Fibroblast of skin of left biceps (primary cell): ENCODE measurements at regions not wholly inside any gene's neighbourhood (a gene's known extent, or its start where the extent isn't known, plus 50 kb on each side); places are given as distances from the start of the nearest gene placed in this dataset.

ENCODE experiments used
- DNase-seq, 2 experiments: peaks; one replicate each; pipeline ENCODE4 v3.0.0-alpha.2; 2013; ENCODE audit warnings: low read depth in 2 of 2

GRCh38 chr9:86795823-86796553, 151.3 kb downstream of the GAS1 start:
- peak; percentile 95 to 96 for DNase-seq

- DNase-seq, result no peak
Measured at GRCh38 chr9:86795047-86795442, 152.3 kb downstream of the GAS1 start.

GRCh38 chr9:86794391-86795046, 152.8 kb downstream of the GAS1 start:
- DNase-seq, result peak; percentile 95

GRCh38 chr9:86792136-86792535, 155.2 kb downstream of the GAS1 start:
- no peak for DNase-seq

GRCh38 chr9:86790805-86791204, 156.5 kb downstream of the GAS1 start:
- DNase-seq, result no peak

- peak in 1 of 2 experiments; percentile 47 for DNase-seq
Measured at GRCh38 chr9:86788456-86788855, 158.8 kb downstream of the GAS1 start.

GRCh38 chr9:86783884-86784283, 163.4 kb downstream of the GAS1 start:
- DNase-seq, result peak; percentile 83 to 84

- DNase-seq, result no peak
Measured at GRCh38 chr9:86782831-86783230, 164.5 kb downstream of the GAS1 start.

GRCh38 chr9:86778761-86779160, 168.5 kb downstream of the GAS1 start:
- DNase-seq, result no peak

- DNase-seq, result no peak
Measured at GRCh38 chr9:86775718-86776117, 171.6 kb downstream of the GAS1 start.

GRCh38 chr9:86774116-86774515, 173.2 kb downstream of the GAS1 start:
- no peak for DNase-seq

GRCh38 chr9:86773422-86773945, 173.8 kb downstream of the GAS1 start:
- DNase-seq, result no peak

GRCh38 chr9:86772635-86772993, 174.7 kb downstream of the GAS1 start:
- DNase-seq, result peak; percentile 79 to 83

- no peak for DNase-seq
Measured at GRCh38 chr9:86771941-86772634, 175.2 kb downstream of the GAS1 start.

GRCh38 chr9:86771420-86771819, 175.9 kb downstream of the GAS1 start:
- no peak for DNase-seq

GRCh38 chr9:86768709-86769108, 178.6 kb downstream of the GAS1 start:
- DNase-seq, result no peak

- DNase-seq, result no peak
Measured at GRCh38 chr9:86768020-86768419, 179.3 kb downstream of the GAS1 start.

GRCh38 chr9:86767373-86767772, 179.9 kb downstream of the GAS1 start:
- DNase-seq, result no peak

- peak in 1 of 2 experiments; percentile 58 for DNase-seq
Measured at GRCh38 chr9:86766912-86767311, 180.4 kb downstream of the GAS1 start.

GRCh38 chr9:86766511-86766910, 180.8 kb downstream of the GAS1 start:
- no peak for DNase-seq

GRCh38 chr9:86765746-86766430, 181.4 kb downstream of the GAS1 start:
- no peak for DNase-seq
